ENCODE measurements at regions not wholly inside any gene's neighbourhood (a gene's known extent, or its start where the extent isn't known, plus 50 kb on each side); places are given as distances from the start of the nearest gene placed in this dataset. TPM values are rescaled to one million over a fixed set of nuclear protein-coding genes. Genes with fewer than 3 reads are reported as not detected.
"Not testable (repeated sequence)": the region's sequence is repeated elsewhere in the genome, so short reads cannot be mapped to it uniquely, and the experiment has no call there.

GRCh38 chr20:30712861-30713260 is 544.6 kb upstream of the DEFB115 start:
- not testable (repeated sequence) for DNase-seq (ENCODE audit: low read depth); H3K4me3 ChIP-seq (ENCODE audit: low read depth, low read length)

DNA sequence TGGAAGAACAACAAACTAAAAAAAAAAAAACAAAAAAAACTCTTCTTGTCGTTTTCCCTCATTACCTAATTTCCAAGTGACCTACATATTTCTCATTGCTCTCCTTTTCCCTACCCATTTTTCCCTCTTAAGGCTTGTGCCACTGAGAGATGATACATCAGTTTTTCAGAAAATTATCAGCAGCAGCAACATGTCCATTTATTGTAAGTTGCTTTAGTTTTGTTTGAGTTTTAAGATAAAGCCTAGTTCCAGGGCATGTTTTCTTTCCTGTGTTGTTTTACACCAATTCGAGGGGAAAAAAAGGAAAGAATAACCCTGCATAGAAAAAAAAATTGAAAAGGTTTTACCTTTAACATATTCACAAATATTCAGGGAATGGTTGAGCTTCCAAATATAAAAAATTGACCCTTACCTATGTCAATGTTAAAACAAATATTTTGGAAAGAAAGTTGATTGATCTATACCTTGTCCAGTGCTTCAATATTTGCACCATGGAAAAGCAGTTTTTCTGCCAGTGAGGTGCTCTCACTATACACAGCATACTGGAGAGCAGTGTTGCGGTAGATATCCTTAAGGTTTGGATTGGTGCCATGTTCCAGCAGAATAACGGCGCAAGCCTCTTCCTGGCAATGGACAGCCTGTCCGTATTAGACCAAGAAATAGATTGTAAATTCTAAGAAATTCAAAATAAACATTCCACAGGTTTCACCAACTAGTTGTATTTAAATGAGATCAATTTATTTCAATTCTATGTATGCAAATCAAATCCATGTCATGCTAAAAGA is 537.9 kb upstream of the DEFB115 start:
- DNase-seq (ENCODE audit: low read depth); H3K4me3 ChIP-seq (ENCODE audit: low read depth, low read length): not testable (repeated sequence)

DNA sequence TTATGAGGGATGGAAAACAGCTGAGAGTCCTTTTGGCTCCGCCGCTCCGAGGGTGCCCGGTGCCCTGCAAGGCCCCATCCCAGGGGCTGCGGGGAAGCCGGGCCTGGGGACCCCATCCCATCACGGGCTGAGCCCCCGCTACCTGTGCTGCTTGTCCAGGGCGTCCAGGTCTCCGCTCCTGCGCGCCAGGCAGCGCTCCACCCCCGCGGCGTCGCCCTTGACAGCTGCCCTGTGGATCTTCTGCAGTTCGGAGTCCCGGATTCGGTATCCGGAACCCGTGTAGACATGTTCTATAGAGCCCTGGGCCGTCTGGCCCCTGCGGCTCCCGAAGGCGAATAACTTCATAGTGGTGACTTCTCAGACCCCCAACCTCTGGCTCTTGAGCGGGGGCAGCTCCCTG is 534.0 kb upstream of the DEFB115 start:
- DNase-seq (ENCODE audit: low read depth), result not testable (repeated sequence)

GRCh38 chr20:30723934-30724687 is 533.4 kb upstream of the DEFB115 start:
- not testable (repeated sequence) for H3K4me3 ChIP-seq (ENCODE audit: low read depth, low read length); DNase-seq (ENCODE audit: low read depth)

More for the DNA sequence above, 534.0 kb upstream of the DEFB115 start:
- not testable (repeated sequence) for H3K4me3 ChIP-seq (ENCODE audit: low read depth, low read length)

- DNase-seq (ENCODE audit: low read depth); H3K4me3 ChIP-seq (ENCODE audit: low read depth, low read length): not testable (repeated sequence)
These were observed 532.8 kb upstream of the DEFB115 start for GRCh38 chr20:30724688-30725074.

DNA sequence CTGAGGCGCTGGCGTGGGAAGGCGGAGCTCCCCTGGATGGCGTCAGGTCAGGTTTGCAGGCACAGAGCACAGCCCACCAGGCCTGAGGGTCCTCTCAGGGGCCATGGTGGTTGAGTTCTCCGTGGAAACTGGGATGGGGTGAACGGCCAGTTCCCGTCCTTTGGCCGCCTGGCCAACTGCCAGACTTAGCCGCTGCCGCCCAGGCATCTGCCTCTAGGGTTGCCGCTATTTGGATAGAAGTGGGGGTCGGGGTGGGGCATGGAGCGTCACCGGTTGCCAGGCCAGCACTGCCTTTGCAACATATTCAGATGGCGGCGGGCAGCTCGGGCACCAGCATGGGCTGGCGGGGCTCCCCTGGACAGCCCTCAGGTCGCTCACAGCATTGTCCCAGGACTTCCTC is 532.3 kb upstream of the DEFB115 start:
- not testable (repeated sequence) for DNase-seq (ENCODE audit: low read depth); H3K4me3 ChIP-seq (ENCODE audit: low read depth, low read length)

- H3K4me3 ChIP-seq (ENCODE audit: low read depth, low read length); DNase-seq (ENCODE audit: low read depth): not testable (repeated sequence)
These were observed 529.1 kb upstream of the DEFB115 start for GRCh38 chr20:30728271-30728885.

Small RNAs in the stretch of these regions (small RNA-seq; reads per million reads assigned to genes)
- gene RF00002, result 0.95 reads per million, percentile 31 among the genes with 10 or more reads in this experiment
- not detected for gene RF00026
